Endothelial cell (in vitro differentiated cells): ENCODE measurements at regions not wholly inside any gene's neighbourhood (a gene's known extent, or its start where the extent isn't known, plus 50 kb on each side); places are given as distances from the start of the nearest gene placed in this dataset.

Source experiments
- DNase-seq: peaks from one replicate; pipeline ENCODE4 v3.0.0; 2021; ENCODE audit warnings: low spot score
- H3K27ac Mint-ChIP-seq: one replicate; pipeline ENCODE4 v1.8.0; 2021; ENCODE audit warnings: mixed read lengths, inconsistent platforms; ENCODE audit not compliant: unreplicated experiment
- H3K27me3 Mint-ChIP-seq: one replicate; pipeline ENCODE4 v1.8.0; 2021; ENCODE audit warnings: mild to moderate bottlenecking, moderate library complexity, mixed read lengths, inconsistent platforms; ENCODE audit not compliant: unreplicated experiment
- H3K36me3 Mint-ChIP-seq: one replicate; pipeline ENCODE4 v1.8.0; 2021; ENCODE audit warnings: mild to moderate bottlenecking, low read depth, mixed read lengths, inconsistent platforms; ENCODE audit not compliant: unreplicated experiment
- H3K4me1 Mint-ChIP-seq: one replicate; pipeline ENCODE4 v1.8.0; 2021; ENCODE audit warnings: mild to moderate bottlenecking, mixed read lengths, inconsistent platforms; ENCODE audit not compliant: unreplicated experiment
- H3K4me3 Mint-ChIP-seq: one replicate; pipeline ENCODE4 v1.8.0; 2021; ENCODE audit warnings: mild to moderate bottlenecking, mixed read lengths, inconsistent platforms; ENCODE audit not compliant: unreplicated experiment
- H3K9me3 Mint-ChIP-seq: one replicate; pipeline ENCODE4 v1.8.0; 2021; ENCODE audit warnings: mixed read lengths, inconsistent platforms; ENCODE audit not compliant: unreplicated experiment
- TF ChIP-seq, protein P1 (sequence below): fragments of 200-600 bp; sonication (generic); IDR thresholded peaks from one replicate; pipeline ENCODE4 v1.5.0; 2021; ENCODE audit warnings: antibody characterized with exemption; ENCODE audit not compliant: unreplicated experiment

DNA sequence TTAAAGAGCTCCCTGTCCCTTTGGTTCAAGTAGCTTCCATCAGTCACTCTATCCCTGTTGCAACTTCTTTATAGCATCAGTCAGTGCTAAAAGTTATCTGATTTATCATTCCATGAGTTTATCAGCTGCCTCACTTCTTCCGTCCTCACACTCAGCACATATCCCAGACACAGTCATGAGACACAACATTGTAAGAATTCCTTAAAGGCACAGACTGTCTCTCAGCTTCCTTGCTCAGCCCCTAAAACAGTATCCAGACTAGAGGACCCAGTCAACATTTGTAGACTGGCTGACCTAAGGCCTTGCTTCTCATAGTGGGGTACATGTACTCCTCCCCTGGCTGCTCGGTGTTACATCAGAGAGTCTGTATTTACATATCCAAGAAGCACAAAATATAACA, 164.9 kb upstream of the ADGRL2 start:
- no peaks in the 10 kb centered on the region for H3K36me3 Mint-ChIP-seq
- no peak overlapping the region for H3K4me3 Mint-ChIP-seq
- H3K27me3 Mint-ChIP-seq = peaks cover 3% of the 10 kb centered on the region
- H3K27ac Mint-ChIP-seq = no peak overlapping the region
- DNase-seq = no peak
- TF ChIP-seq, protein P1, sequence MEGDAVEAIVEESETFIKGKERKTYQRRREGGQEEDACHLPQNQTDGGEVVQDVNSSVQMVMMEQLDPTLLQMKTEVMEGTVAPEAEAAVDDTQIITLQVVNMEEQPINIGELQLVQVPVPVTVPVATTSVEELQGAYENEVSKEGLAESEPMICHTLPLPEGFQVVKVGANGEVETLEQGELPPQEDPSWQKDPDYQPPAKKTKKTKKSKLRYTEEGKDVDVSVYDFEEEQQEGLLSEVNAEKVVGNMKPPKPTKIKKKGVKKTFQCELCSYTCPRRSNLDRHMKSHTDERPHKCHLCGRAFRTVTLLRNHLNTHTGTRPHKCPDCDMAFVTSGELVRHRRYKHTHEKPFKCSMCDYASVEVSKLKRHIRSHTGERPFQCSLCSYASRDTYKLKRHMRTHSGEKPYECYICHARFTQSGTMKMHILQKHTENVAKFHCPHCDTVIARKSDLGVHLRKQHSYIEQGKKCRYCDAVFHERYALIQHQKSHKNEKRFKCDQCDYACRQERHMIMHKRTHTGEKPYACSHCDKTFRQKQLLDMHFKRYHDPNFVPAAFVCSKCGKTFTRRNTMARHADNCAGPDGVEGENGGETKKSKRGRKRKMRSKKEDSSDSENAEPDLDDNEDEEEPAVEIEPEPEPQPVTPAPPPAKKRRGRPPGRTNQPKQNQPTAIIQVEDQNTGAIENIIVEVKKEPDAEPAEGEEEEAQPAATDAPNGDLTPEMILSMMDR = no peak
- H3K4me1 Mint-ChIP-seq = peaks cover 5% of the 10 kb centered on the region
- H3K9me3 Mint-ChIP-seq = no peaks in the 10 kb centered on the region

DNA sequence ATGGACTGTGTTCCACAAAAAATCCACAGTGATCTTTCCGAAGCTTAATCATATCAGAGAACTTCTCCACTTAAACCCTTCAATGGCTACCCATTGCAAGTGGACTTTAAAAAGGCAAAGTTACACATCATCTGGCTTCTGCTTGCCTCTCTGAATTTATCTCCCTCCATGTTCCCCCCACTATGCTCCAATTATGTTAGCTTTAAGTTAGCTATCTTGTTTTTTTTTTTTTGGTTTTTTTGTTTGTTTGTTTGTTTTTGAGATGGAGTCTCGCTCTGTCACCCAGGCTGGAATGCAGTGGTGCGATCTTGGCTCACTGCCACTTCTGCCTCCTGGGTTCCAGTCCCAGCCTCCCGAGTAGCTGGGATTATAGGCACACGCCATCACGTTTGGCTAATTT, 166.4 kb upstream of the ADGRL2 start:
- TF ChIP-seq, protein P1 = no peak
- Mint-ChIP-seq H3K4me3 (no peak overlapping the region), H3K9me3 (no peaks in the 10 kb centered on the region), H3K27me3 (peaks cover 3% of the 10 kb centered on the region), H3K36me3 (no peaks in the 10 kb centered on the region), H3K27ac (no peak overlapping the region), H3K4me1 (peaks cover 3% of the 10 kb centered on the region)
- DNase-seq = no peak

DNA sequence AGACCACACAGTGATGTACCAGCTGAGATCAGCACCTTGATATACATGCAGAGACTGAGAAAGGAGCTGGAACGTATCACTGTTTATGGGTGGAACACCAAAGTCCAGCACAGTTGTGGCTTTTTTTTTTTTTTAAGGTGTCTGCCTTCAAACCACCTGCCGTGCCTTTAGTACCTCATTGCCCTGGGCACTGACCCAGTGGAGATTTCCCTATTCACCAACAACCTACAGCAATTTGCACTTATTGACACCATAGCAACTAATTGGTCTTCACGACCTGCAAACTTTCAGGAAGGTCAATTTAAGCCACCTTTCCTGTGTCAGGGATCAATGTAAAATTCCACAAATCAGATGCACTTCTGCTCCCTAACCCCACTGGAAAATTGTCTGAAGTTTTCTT, 181.6 kb upstream of the ADGRL2 start:
- no peaks in the 10 kb centered on the region for H3K4me1 Mint-ChIP-seq
- no peaks in the 10 kb centered on the region for H3K9me3 Mint-ChIP-seq
- no peaks in the 10 kb centered on the region for H3K36me3 Mint-ChIP-seq
- no peaks in the 10 kb centered on the region for H3K27me3 Mint-ChIP-seq
- DNase-seq = no peak
- TF ChIP-seq, protein P1 = no peak
- H3K4me3 Mint-ChIP-seq = no peak overlapping the region
- H3K27ac Mint-ChIP-seq = no peak overlapping the region

DNA sequence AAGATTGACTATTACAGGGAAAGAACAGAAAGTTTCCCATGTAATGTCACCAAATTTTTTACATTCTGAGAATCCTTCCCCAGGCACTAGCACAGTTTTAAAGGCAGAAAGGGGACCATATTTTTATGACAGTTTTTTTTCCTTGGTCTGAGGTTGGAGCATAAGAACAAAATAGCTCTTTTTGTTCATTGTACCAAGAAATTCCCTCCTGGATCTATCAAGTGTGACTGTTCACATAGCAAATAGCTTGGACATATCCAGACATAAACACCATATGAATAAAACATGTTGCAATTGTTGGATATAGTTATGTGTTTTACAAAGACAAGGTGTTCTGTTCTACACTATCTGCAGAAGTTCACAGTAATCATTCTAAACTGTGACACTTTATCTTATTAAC, 182.4 kb upstream of the ADGRL2 start:
- peaks cover 3% of the 10 kb centered on the region for H3K4me1 Mint-ChIP-seq
- no peak overlapping the region for H3K27ac Mint-ChIP-seq
- H3K9me3 Mint-ChIP-seq = no peaks in the 10 kb centered on the region
- TF ChIP-seq, protein P1 = no peak
- H3K27me3 Mint-ChIP-seq = no peaks in the 10 kb centered on the region
- no peak for DNase-seq
- no peak overlapping the region for H3K4me3 Mint-ChIP-seq
- no peaks in the 10 kb centered on the region for H3K36me3 Mint-ChIP-seq

DNA sequence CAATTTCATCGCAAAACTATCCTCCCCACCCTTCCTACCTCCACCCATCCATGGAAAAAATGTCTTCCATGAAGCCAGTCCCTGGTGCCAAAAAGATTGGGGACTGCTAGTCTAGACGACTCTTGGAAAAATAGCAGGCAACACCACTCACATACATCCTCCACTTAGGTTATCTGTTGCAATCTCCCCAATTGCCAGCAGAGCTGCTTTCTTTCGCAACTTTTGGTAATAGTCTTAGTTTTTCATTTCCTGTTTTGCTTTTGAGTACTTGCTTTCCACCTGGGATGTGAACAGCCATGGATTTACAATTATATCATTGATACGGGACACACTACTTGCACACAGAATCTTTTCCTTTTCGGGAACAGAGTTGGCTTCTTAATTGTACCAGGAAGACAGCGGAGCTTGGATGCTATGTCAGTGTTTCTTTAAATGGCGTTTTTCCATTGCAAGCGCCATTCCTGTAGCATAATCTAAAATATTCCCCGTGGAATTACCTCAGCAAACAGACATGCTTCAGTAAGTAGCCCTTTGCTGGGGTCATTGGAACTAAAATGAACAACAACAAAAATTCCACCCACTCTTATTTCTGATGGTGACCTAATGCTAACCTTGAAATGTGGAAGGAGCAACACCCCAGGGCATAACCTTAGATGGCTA, 183.3 kb upstream of the ADGRL2 start:
- no peak overlapping the region for H3K27ac Mint-ChIP-seq
- H3K9me3 Mint-ChIP-seq = no peaks in the 10 kb centered on the region
- TF ChIP-seq, protein P1 = no peak
- H3K27me3 Mint-ChIP-seq = no peaks in the 10 kb centered on the region
- no peak for DNase-seq
- peaks cover 3% of the 10 kb centered on the region for H3K4me1 Mint-ChIP-seq
- no peaks in the 10 kb centered on the region for H3K36me3 Mint-ChIP-seq
- no peak overlapping the region for H3K4me3 Mint-ChIP-seq
